ENCODE measurements at regions not wholly inside any gene's neighbourhood (a gene's known extent, or its start where the extent isn't known, plus 50 kb on each side); places are given as distances from the start of the nearest gene placed in this dataset.

GRCh38 chr2:104344306-104344705 is 509.6 kb upstream of the POU3F3 start (continued):
- TF ChIP-seq, protein P1, sequence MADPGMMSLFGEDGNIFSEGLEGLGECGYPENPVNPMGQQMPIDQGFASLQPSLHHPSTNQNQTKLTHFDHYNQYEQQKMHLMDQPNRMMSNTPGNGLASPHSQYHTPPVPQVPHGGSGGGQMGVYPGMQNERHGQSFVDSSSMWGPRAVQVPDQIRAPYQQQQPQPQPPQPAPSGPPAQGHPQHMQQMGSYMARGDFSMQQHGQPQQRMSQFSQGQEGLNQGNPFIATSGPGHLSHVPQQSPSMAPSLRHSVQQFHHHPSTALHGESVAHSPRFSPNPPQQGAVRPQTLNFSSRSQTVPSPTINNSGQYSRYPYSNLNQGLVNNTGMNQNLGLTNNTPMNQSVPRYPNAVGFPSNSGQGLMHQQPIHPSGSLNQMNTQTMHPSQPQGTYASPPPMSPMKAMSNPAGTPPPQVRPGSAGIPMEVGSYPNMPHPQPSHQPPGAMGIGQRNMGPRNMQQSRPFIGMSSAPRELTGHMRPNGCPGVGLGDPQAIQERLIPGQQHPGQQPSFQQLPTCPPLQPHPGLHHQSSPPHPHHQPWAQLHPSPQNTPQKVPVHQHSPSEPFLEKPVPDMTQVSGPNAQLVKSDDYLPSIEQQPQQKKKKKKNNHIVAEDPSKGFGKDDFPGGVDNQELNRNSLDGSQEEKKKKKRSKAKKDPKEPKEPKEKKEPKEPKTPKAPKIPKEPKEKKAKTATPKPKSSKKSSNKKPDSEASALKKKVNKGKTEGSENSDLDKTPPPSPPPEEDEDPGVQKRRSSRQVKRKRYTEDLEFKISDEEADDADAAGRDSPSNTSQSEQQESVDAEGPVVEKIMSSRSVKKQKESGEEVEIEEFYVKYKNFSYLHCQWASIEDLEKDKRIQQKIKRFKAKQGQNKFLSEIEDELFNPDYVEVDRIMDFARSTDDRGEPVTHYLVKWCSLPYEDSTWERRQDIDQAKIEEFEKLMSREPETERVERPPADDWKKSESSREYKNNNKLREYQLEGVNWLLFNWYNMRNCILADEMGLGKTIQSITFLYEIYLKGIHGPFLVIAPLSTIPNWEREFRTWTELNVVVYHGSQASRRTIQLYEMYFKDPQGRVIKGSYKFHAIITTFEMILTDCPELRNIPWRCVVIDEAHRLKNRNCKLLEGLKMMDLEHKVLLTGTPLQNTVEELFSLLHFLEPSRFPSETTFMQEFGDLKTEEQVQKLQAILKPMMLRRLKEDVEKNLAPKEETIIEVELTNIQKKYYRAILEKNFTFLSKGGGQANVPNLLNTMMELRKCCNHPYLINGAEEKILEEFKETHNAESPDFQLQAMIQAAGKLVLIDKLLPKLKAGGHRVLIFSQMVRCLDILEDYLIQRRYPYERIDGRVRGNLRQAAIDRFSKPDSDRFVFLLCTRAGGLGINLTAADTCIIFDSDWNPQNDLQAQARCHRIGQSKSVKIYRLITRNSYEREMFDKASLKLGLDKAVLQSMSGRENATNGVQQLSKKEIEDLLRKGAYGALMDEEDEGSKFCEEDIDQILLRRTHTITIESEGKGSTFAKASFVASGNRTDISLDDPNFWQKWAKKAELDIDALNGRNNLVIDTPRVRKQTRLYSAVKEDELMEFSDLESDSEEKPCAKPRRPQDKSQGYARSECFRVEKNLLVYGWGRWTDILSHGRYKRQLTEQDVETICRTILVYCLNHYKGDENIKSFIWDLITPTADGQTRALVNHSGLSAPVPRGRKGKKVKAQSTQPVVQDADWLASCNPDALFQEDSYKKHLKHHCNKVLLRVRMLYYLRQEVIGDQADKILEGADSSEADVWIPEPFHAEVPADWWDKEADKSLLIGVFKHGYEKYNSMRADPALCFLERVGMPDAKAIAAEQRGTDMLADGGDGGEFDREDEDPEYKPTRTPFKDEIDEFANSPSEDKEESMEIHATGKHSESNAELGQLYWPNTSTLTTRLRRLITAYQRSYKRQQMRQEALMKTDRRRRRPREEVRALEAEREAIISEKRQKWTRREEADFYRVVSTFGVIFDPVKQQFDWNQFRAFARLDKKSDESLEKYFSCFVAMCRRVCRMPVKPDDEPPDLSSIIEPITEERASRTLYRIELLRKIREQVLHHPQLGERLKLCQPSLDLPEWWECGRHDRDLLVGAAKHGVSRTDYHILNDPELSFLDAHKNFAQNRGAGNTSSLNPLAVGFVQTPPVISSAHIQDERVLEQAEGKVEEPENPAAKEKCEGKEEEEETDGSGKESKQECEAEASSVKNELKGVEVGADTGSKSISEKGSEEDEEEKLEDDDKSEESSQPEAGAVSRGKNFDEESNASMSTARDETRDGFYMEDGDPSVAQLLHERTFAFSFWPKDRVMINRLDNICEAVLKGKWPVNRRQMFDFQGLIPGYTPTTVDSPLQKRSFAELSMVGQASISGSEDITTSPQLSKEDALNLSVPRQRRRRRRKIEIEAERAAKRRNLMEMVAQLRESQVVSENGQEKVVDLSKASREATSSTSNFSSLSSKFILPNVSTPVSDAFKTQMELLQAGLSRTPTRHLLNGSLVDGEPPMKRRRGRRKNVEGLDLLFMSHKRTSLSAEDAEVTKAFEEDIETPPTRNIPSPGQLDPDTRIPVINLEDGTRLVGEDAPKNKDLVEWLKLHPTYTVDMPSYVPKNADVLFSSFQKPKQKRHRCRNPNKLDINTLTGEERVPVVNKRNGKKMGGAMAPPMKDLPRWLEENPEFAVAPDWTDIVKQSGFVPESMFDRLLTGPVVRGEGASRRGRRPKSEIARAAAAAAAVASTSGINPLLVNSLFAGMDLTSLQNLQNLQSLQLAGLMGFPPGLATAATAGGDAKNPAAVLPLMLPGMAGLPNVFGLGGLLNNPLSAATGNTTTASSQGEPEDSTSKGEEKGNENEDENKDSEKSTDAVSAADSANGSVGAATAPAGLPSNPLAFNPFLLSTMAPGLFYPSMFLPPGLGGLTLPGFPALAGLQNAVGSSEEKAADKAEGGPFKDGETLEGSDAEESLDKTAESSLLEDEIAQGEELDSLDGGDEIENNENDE (IDR thresholded peaks at IDR 0.05; ENCODE audit: insufficient replicate concordance, low read length): no peak
- no peak for TF ChIP-seq HDAC6 (IDR thresholded peaks at IDR 0.05; ENCODE audit: low read depth, low read length)
- no peak for TF ChIP-seq TEAD4 (IDR thresholded peaks at IDR 0.05; ENCODE audit: low read depth, low read length)
- no peak for TF ChIP-seq POLR2A (IDR thresholded peaks at IDR 0.05; ENCODE audit: control extremely low read depth in 1 of 2, low read depth in 2 of 2, low read length in 2 of 2)
- TF ChIP-seq EZH2 (IDR thresholded peaks at IDR 0.05; ENCODE audit: low read depth, low read length, severe bottlenecking): no peak
- TF ChIP-seq SP4 (IDR thresholded peaks at IDR 0.05; ENCODE audit: low read length): no peak
- no peak for TF ChIP-seq RXRA (IDR thresholded peaks at IDR 0.05; ENCODE audit: insufficient read depth, low read depth, low read length)
- TF ChIP-seq, protein P2, sequence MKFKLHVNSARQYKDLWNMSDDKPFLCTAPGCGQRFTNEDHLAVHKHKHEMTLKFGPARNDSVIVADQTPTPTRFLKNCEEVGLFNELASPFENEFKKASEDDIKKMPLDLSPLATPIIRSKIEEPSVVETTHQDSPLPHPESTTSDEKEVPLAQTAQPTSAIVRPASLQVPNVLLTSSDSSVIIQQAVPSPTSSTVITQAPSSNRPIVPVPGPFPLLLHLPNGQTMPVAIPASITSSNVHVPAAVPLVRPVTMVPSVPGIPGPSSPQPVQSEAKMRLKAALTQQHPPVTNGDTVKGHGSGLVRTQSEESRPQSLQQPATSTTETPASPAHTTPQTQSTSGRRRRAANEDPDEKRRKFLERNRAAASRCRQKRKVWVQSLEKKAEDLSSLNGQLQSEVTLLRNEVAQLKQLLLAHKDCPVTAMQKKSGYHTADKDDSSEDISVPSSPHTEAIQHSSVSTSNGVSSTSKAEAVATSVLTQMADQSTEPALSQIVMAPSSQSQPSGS (IDR thresholded peaks at IDR 0.05; ENCODE audit: low read length): no peak
- TF ChIP-seq JUN (IDR thresholded peaks at IDR 0.05; ENCODE audit: low read depth, low read length): no peak

Measured in H1 (cell line).